ENCODE measurements at regions not wholly inside any gene's neighbourhood (a gene's known extent, or its start where the extent isn't known, plus 50 kb on each side); places are given as distances from the start of the nearest gene placed in this dataset.

DNA sequence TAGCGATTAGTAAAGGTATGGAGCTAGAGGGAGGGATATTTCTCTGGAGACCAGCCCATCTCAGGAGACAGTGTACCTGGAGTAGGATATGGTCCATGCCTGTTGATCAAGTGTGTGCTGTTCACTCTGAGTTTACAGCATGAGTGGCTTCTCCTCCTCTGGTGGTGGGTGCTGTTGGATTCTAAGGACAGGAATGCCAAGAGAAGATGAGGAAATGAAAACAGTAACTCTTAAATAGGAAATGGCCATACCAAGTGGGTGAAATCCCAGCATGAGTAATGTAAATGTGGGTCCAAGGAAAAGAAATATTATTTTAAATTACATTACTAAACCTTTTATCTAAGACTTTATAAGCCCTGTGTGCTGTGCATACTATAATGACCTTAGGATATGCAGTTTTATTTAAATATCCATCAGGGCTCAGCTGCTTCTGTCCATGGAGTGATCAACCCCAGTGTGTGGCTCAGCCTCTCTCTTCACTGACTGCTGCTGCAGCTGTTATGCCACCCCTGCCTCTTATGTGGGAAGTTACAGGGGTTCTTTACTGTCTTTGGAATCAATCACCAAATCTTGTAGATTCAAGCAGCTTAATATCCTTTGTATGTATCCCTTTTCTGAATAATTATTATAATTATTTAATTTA, 54.3 kb downstream of the FAT3 start:
- TF ChIP-seq, protein P1, sequence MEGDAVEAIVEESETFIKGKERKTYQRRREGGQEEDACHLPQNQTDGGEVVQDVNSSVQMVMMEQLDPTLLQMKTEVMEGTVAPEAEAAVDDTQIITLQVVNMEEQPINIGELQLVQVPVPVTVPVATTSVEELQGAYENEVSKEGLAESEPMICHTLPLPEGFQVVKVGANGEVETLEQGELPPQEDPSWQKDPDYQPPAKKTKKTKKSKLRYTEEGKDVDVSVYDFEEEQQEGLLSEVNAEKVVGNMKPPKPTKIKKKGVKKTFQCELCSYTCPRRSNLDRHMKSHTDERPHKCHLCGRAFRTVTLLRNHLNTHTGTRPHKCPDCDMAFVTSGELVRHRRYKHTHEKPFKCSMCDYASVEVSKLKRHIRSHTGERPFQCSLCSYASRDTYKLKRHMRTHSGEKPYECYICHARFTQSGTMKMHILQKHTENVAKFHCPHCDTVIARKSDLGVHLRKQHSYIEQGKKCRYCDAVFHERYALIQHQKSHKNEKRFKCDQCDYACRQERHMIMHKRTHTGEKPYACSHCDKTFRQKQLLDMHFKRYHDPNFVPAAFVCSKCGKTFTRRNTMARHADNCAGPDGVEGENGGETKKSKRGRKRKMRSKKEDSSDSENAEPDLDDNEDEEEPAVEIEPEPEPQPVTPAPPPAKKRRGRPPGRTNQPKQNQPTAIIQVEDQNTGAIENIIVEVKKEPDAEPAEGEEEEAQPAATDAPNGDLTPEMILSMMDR (IDR thresholded peaks at IDR 0.05): no peak
- no peak for TF ChIP-seq ZFX (IDR thresholded peaks at IDR 0.05; ENCODE audit: borderline replicate concordance)
